HEK293 (cell line): ENCODE measurements at regions not wholly inside any gene's neighbourhood (a gene's known extent, or its start where the extent isn't known, plus 50 kb on each side); places are given as distances from the start of the nearest gene placed in this dataset.

ENCODE experiments used
- CTCF ChIA-PET: fragments of 350-600 bp; formaldehyde crosslinking; extraction: SDS; loops from one replicate; lab custom pipeline; 2021; ENCODE audit warnings: antibody characterized with exemption; lab: Yijun Ruan, JAX
- POLR2A ChIA-PET: fragments of 300-600 bp; formaldehyde crosslinking; extraction: SDS; loops from one replicate; lab custom pipeline; 2020; ENCODE audit warnings: antibody characterized with exemption, inconsistent platforms; lab: Yijun Ruan, JAX
- H3K27ac ChIP-seq: fragments of 200-500 bp; sonication (Bioruptor generic); 2 replicates; pipeline ENCODE4 v1.5.1; 2014; ENCODE audit warnings: low read depth, low read length, control low read depth, inconsistent platforms; ENCODE audit errors: extremely low read depth
- H3K36me3 ChIP-seq, 2 experiments: fragments of 200-500 bp in 1 of 2; sonication (Bioruptor generic) in 1 of 2; 1 replicate in 1 of 2; 2 replicates in 1 of 2; pipeline ENCODE4 v1.5.1; 2014 to 2017; ENCODE audit warnings: inconsistent platforms in 2 of 2, low read length in 2 of 2; ENCODE audit not compliant: control insufficient read depth in 2 of 2, insufficient read depth in 1 of 2
- H3K4me1 ChIP-seq: fragments of 200-500 bp; sonication (Bioruptor generic); 2 replicates; pipeline ENCODE4 v1.5.1; 2014; ENCODE audit warnings: mild to moderate bottlenecking, low read length, inconsistent platforms; ENCODE audit not compliant: control insufficient read depth, insufficient read depth
- H3K4me3 ChIP-seq: 2 replicates; pipeline ENCODE4 v1.5.1; 2011; ENCODE audit warnings: low read depth, mild to moderate bottlenecking, control low read depth, low read length, moderate library complexity
- H3K9me3 ChIP-seq: fragments of 200-500 bp; sonication (Bioruptor generic); 2 replicates; pipeline ENCODE4 v1.5.1; 2014; ENCODE audit warnings: low read depth, low read length, inconsistent platforms; ENCODE audit not compliant: control insufficient read depth, insufficient read depth
- KLF8 ChIP-seq: fragments of 450-650 bp; formaldehyde crosslinking; IDR thresholded peaks from 2 replicates; pipeline ENCODE4 v1.5.1; 2016; ENCODE audit warnings: missing biosample characterization, missing genetic modification characterization
- MZF1 ChIP-seq: fragments of 450-650 bp; formaldehyde crosslinking; IDR thresholded peaks from 2 replicates; pipeline ENCODE4 v1.5.1; 2017; ENCODE audit warnings: missing biosample characterization, missing genetic modification characterization, borderline replicate concordance
- ZBTB20 ChIP-seq: fragments of 450-650 bp; formaldehyde crosslinking; IDR thresholded peaks from 2 replicates; pipeline ENCODE4 v1.5.1; 2016; ENCODE audit warnings: missing biosample characterization, missing genetic modification characterization
- ZBTB21 ChIP-seq: fragments of 450-650 bp; formaldehyde crosslinking; IDR thresholded peaks from 2 replicates; pipeline ENCODE4 v1.5.1; 2017; ENCODE audit warnings: missing biosample characterization, missing genetic modification characterization
- ZFP37 ChIP-seq: fragments of 450-650 bp; formaldehyde crosslinking; IDR thresholded peaks from 2 replicates; pipeline ENCODE4 v1.5.1; 2016; ENCODE audit warnings: missing biosample characterization, missing genetic modification characterization
- ZNF10 ChIP-seq: fragments of 450-650 bp; formaldehyde crosslinking; IDR thresholded peaks from 2 replicates; pipeline ENCODE4 v1.5.1; 2017; ENCODE audit warnings: missing biosample characterization, missing genetic modification characterization
- ZNF132 ChIP-seq: fragments of 450-650 bp; formaldehyde crosslinking; IDR thresholded peaks from 2 replicates; pipeline ENCODE4 v1.5.1; 2017; ENCODE audit warnings: missing biosample characterization, missing genetic modification characterization, borderline replicate concordance
- ZNF138 ChIP-seq: fragments of 450-650 bp; formaldehyde crosslinking; IDR thresholded peaks from 2 replicates; pipeline ENCODE4 v1.5.1; 2016; ENCODE audit warnings: missing biosample characterization, missing genetic modification characterization, borderline replicate concordance
- ZNF211 ChIP-seq: fragments of 450-650 bp; formaldehyde crosslinking; IDR thresholded peaks from 2 replicates; pipeline ENCODE4 v1.5.1; 2016; ENCODE audit warnings: low read depth, missing biosample characterization, missing genetic modification characterization
- ZNF292 ChIP-seq: fragments of 450-650 bp; formaldehyde crosslinking; IDR thresholded peaks from 2 replicates; pipeline ENCODE4 v1.5.1; 2016; ENCODE audit warnings: low read depth, missing biosample characterization, missing genetic modification characterization, borderline replicate concordance
- ZNF398 ChIP-seq: fragments of 450-650 bp; formaldehyde crosslinking; IDR thresholded peaks from 2 replicates; pipeline ENCODE4 v1.5.1; 2017; ENCODE audit warnings: missing biosample characterization, missing genetic modification characterization
- ZNF571 ChIP-seq: fragments of 450-650 bp; formaldehyde crosslinking; IDR thresholded peaks from 2 replicates; pipeline ENCODE4 v1.5.0; 2017; ENCODE audit warnings: missing biosample characterization, missing genetic modification characterization
- ZNF585B ChIP-seq: fragments of 450-650 bp; formaldehyde crosslinking; IDR thresholded peaks from 2 replicates; pipeline ENCODE4 v1.5.1; 2016; ENCODE audit warnings: missing biosample characterization, missing genetic modification characterization
- ZNF596 ChIP-seq: fragments of 450-650 bp; IDR thresholded peaks from 2 replicates; pipeline ENCODE4 v1.5.0; 2018; ENCODE audit warnings: missing biosample characterization, mild to moderate bottlenecking, missing genetic modification characterization, moderate library complexity
- ZNF600 ChIP-seq: fragments of 450-650 bp; formaldehyde crosslinking; IDR thresholded peaks from 2 replicates; pipeline ENCODE4 v1.5.1; 2016; ENCODE audit warnings: missing biosample characterization, missing genetic modification characterization
- ZNF610 ChIP-seq: fragments of 450-650 bp; formaldehyde crosslinking; IDR thresholded peaks from 2 replicates; pipeline ENCODE4 v1.5.1; 2016; ENCODE audit warnings: missing biosample characterization, missing genetic modification characterization, borderline replicate concordance
- ZNF623 ChIP-seq: fragments of 450-650 bp; formaldehyde crosslinking; IDR thresholded peaks from 2 replicates; pipeline ENCODE4 v1.5.1; 2016; ENCODE audit warnings: missing biosample characterization, missing genetic modification characterization
- ZSCAN30 ChIP-seq: fragments of 450-650 bp; IDR thresholded peaks from 2 replicates; pipeline ENCODE4 v1.5.1; 2018; ENCODE audit warnings: missing biosample characterization, mild to moderate bottlenecking, missing genetic modification characterization, moderate library complexity
- TF ChIP-seq, protein P1 (sequence below): fragments of 450-650 bp; formaldehyde crosslinking; IDR thresholded peaks from 2 replicates; pipeline ENCODE4 v1.5.1; 2016; ENCODE audit warnings: missing biosample characterization, missing genetic modification characterization
- TF ChIP-seq, protein P2 (sequence below): fragments of 450-650 bp; formaldehyde crosslinking; conservative IDR thresholded peaks from 2 replicates; pipeline ENCODE4 v1.5.1; 2016; ENCODE audit warnings: low read depth, missing biosample characterization, missing genetic modification characterization
- TF ChIP-seq, protein P3 (sequence below): fragments of 450-650 bp; IDR thresholded peaks from 2 replicates; pipeline ENCODE4 v1.5.1; 2018; ENCODE audit warnings: missing biosample characterization, mild to moderate bottlenecking, missing genetic modification characterization
- TF ChIP-seq, protein P4 (sequence below): fragments of 450-650 bp; formaldehyde crosslinking; IDR thresholded peaks from 2 replicates; pipeline ENCODE4 v1.5.1; 2017; ENCODE audit warnings: missing biosample characterization, mild to moderate bottlenecking, missing genetic modification characterization, moderate library complexity
- TF ChIP-seq, protein P5 (sequence below): fragments of 450-650 bp; formaldehyde crosslinking; IDR thresholded peaks from 2 replicates; pipeline ENCODE4 v1.5.1; 2016; ENCODE audit warnings: missing biosample characterization, missing genetic modification characterization

DNA sequence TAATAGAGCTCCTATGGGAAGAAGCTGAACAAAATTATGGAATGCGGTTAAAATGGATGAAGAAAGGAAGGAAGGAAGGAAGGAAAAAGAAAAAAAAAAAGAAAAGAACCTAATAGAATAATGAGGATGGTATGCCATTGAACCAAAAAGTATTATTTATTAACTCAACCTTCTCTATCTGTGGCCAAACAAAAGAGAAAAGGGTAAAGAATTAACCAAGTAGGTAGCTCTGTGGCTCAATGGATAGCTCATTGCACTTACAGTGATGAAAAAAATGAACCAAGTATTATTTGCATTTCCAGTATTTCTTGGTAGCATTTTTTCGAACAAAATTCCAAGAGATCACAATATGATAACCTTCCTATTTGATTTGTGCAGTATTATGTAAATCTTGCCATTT, 56.9 kb upstream of the SLC39A8 start:
- ChIA-PET POLR2A (interaction anchor here (0.6 kb wide), 1 partner anchor 1090 kb away, joined by 4 read pairs; no protein-coding TSS in a partner anchor), CTCF (interaction anchor here (0.6 kb wide), 1 partner anchor 9 kb away, joined by 3 read pairs; no protein-coding TSS in a partner anchor)
- no peaks in the 10 kb centered on the region for H3K4me1 ChIP-seq
- no peak overlapping the region for H3K4me3 ChIP-seq
- H3K27ac ChIP-seq = no peak overlapping the region
- TF ChIP-seq ZNF292 (tag by site-specific recombination) (no peak), ZNF610 (tag by site-specific recombination) (no peak), ZNF585B (tag by site-specific recombination) (no peak), ZNF596 (no peak), ZBTB20 (tag by site-specific recombination) (no peak), ZNF571 (tag by site-specific recombination) (no peak), ZNF138 (tag by site-specific recombination) (no peak), ZNF10 (tag by site-specific recombination) (no peak), KLF8 (tag by site-specific recombination) (no peak), ZNF132 (no peak), MZF1 (tag by site-specific recombination) (no peak), ZNF623 (tag by site-specific recombination) (no peak)
- TF ChIP-seq, protein P1, sequence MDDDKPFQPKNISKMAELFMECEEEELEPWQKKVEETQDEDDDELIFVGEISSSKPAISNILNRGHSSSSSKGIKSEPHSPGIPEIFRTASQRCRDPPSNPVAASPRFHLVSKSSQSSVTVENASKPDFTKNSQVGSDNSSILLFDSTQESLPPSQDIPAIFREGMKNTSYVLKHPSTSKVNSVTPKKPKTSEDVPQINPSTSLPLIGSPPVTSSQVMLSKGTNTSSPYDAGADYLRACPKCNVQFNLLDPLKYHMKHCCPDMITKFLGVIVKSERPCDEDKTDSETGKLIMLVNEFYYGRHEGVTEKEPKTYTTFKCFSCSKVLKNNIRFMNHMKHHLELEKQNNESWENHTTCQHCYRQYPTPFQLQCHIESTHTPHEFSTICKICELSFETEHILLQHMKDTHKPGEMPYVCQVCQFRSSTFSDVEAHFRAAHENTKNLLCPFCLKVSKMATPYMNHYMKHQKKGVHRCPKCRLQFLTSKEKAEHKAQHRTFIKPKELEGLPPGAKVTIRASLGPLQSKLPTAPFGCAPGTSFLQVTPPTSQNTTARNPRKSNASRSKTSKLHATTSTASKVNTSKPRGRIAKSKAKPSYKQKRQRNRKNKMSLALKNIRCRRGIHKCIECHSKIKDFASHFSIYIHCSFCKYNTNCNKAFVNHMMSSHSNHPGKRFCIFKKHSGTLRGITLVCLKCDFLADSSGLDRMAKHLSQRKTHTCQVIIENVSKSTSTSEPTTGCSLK (tag by site-specific recombination) = no peak
- TF ChIP-seq, protein P2, sequence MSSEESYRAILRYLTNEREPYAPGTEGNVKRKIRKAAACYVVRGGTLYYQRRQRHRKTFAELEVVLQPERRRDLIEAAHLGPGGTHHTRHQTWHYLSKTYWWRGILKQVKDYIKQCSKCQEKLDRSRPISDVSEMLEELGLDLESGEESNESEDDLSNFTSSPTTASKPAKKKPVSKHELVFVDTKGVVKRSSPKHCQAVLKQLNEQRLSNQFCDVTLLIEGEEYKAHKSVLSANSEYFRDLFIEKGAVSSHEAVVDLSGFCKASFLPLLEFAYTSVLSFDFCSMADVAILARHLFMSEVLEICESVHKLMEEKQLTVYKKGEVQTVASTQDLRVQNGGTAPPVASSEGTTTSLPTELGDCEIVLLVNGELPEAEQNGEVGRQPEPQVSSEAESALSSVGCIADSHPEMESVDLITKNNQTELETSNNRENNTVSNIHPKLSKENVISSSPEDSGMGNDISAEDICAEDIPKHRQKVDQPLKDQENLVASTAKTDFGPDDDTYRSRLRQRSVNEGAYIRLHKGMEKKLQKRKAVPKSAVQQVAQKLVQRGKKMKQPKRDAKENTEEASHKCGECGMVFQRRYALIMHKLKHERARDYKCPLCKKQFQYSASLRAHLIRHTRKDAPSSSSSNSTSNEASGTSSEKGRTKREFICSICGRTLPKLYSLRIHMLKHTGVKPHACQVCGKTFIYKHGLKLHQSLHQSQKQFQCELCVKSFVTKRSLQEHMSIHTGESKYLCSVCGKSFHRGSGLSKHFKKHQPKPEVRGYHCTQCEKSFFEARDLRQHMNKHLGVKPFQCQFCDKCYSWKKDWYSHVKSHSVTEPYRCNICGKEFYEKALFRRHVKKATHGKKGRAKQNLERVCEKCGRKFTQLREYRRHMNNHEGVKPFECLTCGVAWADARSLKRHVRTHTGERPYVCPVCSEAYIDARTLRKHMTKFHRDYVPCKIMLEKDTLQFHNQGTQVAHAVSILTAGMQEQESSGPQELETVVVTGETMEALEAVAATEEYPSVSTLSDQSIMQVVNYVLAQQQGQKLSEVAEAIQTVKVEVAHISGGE = no peak
- TF ChIP-seq, protein P3, sequence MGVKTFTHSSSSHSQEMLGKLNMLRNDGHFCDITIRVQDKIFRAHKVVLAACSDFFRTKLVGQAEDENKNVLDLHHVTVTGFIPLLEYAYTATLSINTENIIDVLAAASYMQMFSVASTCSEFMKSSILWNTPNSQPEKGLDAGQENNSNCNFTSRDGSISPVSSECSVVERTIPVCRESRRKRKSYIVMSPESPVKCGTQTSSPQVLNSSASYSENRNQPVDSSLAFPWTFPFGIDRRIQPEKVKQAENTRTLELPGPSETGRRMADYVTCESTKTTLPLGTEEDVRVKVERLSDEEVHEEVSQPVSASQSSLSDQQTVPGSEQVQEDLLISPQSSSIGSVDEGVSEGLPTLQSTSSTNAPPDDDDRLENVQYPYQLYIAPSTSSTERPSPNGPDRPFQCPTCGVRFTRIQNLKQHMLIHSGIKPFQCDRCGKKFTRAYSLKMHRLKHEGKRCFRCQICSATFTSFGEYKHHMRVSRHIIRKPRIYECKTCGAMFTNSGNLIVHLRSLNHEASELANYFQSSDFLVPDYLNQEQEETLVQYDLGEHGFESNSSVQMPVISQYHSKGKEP (tag by site-specific recombination) = no peak
- no peaks in the 10 kb centered on the region for H3K36me3 ChIP-seq
- H3K9me3 ChIP-seq = no peaks in the 10 kb centered on the region

DNA sequence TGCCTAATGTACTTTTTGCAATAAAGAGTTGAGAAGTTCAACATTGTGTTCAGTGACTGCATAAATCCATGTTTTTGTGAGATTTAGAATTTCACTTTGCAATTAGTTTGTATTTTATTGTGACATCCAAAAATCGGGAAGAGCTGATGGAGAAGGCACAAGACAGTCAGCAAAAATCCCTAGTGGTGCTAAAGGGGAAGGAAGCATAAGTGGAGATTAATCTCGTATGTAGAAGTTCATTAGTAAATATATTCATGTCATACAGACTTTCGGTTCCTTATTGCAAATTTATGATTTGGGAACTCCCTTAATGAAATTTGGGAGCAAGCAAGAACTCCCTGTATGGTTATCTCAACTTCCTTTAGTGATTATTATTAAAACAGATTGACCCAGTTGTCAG, 57.8 kb upstream of the SLC39A8 start:
- ChIA-PET CTCF (interaction anchor here (1.0 kb wide), 1 partner anchor 120 kb away, joined by 3 read pairs; no protein-coding TSS in a partner anchor), POLR2A (no interaction called here)
- no peaks in the 10 kb centered on the region for H3K4me1 ChIP-seq
- H3K36me3 ChIP-seq = no peaks in the 10 kb centered on the region
- H3K9me3 ChIP-seq = no peaks in the 10 kb centered on the region
- H3K27ac ChIP-seq = no peak overlapping the region
- no peak overlapping the region for H3K4me3 ChIP-seq
- TF ChIP-seq, protein P4, sequence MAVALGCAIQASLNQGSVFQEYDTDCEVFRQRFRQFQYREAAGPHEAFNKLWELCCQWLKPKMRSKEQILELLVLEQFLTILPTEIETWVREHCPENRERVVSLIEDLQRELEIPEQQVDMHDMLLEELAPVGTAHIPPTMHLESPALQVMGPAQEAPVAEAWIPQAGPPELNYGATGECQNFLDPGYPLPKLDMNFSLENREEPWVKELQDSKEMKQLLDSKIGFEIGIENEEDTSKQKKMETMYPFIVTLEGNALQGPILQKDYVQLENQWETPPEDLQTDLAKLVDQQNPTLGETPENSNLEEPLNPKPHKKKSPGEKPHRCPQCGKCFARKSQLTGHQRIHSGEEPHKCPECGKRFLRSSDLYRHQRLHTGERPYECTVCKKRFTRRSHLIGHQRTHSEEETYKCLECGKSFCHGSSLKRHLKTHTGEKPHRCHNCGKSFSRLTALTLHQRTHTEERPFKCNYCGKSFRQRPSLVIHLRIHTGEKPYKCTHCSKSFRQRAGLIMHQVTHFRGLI (tag by site-specific recombination) = no peak
- TF ChIP-seq ZSCAN30 (tag by site-specific recombination) = no peak
- no peak for TF ChIP-seq ZNF600
- TF ChIP-seq, protein P5, sequence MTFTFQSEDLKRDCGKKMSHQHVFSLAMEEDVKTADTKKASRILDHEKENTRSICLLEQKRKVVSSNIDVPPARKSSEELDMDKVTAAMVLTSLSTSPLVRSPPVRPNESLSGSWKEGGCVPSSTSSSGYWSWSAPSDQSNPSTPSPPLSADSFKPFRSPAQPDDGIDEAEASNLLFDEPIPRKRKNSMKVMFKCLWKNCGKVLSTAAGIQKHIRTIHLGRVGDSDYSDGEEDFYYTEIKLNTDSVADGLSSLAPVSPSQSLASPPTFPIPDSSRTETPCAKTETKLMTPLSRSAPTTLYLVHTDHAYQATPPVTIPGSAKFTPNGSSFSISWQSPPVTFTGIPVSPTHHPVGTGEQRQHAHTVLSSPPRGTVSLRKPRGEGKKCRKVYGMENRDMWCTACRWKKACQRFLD = no peak
- TF ChIP-seq ZNF398 (tag by site-specific recombination) = no peak
- TF ChIP-seq ZBTB21 (tag by site-specific recombination) = no peak
- no peak for TF ChIP-seq ZFP37 (tag by site-specific recombination)
- no peak for TF ChIP-seq ZNF211 (tag by site-specific recombination)
